HG02840 (cell line): ENCODE measurements at regions not wholly inside any gene's neighbourhood (a gene's known extent, or its start where the extent isn't known, plus 50 kb on each side); places are given as distances from the start of the nearest gene placed in this dataset.

ENCODE experiments used
- ATAC-seq: cut with Tn5 transposase; IDR thresholded peaks from one replicate; pipeline ENCODE4 v1.9.1; 2021; ENCODE audit warnings: mild to moderate bottlenecking, moderate library complexity, moderate number of reproducible peaks; ENCODE audit not compliant: unreplicated experiment, low FRiP score

DNA sequence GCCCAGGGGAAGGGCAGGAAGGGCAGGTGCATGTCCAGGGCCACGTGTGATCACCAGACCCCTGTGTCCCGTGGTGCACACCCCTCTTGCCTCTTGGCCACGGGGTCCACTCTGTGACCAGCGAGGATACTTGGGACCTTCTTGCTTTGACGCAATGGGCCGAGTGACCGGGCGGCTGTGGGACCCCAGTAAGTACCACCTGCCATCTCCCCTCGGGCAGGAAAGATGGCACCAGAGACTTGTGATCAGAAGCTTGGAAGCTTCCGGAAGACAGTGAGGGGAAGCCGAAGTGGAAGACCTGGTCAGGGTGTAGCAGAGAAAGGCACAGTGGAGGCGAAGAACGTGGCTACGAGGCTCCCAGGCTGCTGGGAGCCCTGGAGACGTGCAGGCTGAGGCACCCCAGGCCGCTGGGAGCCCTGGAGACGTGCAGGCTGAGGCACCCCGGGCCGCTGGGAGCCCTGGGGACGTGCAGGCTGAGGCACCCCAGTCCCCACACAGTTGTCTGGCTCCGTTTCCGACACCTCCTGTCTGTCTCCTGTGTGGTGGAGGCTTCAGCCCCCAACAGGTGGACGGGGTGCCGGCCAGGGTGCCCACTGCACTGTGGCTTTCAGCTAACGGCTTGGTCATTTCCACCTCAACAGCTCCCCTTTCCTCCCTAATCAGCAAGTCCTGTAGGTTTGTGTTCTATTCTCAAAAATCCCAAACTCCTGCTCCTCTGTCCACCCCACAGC, 663.5 kb downstream of the BRD1 start:
- ATAC-seq, result no peak

- ATAC-seq, result no peak
Observed at GRCh38 chr22:49163258-49163959, 664.3 kb downstream of the BRD1 start.

DNA sequence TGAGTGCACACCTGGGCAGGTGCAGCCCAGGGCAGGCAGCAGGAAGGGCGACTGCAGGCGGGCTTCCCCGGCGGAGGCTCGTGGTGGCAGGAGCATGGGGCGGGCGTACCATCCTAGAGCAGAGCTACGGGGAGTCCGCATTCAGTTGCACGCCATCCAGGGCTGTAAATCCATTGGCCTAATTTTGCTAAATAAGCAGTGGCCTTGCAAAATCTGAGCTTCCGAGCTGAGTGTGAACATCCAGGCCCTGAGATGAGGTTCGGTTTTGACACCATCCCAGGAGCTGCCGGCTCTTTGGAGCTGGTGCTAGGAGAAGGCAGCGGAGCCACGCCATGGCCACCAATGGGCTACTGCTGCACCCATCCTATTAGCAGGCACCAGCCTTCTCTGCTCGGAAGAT, 664.8 kb downstream of the BRD1 start:
- ATAC-seq, result no peak

GRCh38 chr22:49161002-49161850, 666.4 kb downstream of the BRD1 start:
- no peak for ATAC-seq

- ATAC-seq, result no peak
Observed at GRCh38 chr22:49160261-49161001, 667.2 kb downstream of the BRD1 start.

GRCh38 chr22:49159711-49160110, 668.0 kb downstream of the BRD1 start:
- no peak for ATAC-seq

DNA sequence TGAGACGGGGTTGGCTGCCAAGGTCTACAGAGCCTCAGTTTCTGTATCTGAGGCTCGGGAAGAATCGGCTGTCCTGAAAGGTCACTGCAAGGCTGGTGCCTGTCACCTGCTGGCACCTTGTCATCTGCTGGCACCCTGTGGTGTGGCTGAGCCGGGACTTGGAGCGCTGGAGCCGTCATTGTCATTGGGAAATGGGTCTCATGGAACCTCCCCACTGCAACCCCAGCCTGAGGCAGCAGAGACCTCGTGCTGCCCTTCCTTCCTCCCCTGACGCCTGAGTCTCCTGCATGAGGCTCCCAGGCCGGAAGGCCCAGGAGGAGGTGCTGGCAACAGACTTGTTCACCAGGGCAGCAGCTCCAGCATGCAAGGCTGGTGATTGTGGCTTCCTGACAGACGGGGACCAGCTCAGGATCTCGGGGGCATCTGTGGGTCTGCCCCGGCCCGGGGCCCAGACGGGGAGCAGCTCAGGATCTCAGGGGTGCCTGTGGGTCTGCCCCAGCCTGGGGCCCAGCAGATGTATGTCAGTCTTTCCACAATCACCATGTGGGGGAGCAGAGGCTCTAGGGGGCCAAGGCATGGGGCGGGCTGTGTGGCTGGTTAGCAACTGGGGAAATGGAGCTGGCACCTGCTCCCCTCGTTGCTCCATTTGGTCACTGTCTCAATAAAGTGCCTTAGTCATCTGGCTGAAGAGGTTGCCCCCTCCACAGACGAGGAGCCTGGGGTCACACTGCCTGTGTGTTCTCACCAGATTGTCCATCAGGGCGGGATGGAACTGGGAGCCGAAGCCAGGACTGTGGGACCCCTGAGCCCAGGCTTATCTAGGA, 668.7 kb downstream of the BRD1 start:
- ATAC-seq, result no peak

DNA sequence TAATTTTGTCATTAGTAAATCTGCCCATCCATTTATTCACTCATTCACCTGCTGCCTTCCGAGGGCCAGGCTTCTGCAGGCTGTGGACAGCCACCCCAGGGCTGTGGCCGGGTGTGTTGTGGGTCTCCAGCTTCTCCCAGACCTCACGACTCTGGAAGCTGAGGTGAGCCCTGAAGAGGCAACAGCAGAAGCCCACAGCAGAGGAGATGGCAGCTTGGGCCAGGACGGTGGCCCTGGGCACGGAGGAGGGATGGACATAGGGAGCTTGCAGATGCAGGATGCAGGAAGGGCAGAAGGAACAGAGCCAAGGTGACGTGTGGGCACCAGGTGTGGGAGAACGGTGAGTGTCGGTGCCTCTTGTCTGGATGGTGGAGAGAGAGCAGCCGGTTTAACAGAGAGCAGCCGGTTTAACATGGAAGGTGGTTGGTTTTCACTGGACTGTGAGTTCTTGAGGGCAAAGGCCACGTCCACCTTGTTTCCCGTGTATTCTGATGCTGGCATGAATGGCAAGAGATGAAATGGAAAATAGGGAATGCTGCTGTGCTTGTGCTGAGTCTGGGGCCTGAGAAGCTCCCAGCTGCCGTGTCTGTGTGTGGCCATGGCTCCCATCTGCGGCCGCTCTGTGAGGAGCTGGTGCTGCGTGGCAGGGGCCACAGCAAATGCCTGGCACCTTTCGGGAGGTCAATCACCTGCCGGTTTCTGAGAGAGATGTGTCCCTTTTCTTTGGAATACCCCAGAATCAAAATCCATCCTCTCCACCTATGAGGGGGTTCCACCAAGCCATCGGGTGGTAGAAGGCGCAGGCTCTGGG, 669.9 kb downstream of the BRD1 start:
- no peak for ATAC-seq

DNA sequence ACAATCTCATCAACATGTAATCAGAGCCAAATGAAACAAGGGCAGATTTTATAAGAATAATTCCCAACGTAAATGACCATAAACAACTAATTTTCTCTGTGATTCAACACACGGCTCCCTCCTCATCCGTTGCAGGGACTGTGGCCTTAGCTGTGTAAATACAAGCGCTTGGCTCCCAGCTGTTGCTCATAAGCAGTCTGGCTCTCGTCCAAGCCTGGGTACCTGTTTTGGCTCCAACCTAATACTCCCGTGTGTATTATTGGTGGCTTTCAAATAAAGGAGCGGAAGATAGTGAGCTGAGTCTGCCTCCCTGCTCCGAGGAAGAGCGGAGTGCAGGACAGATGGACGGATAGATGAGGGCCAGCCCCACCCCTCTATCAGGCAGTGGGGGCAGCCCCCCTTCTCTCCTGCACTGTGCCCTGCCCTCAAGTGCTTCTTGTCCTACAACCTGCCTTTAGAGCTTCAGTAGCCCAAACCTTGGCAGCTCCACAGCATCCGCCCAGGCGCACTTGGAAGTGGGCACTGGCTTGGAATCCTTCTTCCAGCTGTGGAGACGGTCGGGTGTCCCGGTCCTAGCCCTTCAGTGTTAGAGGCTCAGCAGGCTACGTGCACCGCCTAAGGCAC, 670.9 kb downstream of the BRD1 start:
- no peak for ATAC-seq

DNA sequence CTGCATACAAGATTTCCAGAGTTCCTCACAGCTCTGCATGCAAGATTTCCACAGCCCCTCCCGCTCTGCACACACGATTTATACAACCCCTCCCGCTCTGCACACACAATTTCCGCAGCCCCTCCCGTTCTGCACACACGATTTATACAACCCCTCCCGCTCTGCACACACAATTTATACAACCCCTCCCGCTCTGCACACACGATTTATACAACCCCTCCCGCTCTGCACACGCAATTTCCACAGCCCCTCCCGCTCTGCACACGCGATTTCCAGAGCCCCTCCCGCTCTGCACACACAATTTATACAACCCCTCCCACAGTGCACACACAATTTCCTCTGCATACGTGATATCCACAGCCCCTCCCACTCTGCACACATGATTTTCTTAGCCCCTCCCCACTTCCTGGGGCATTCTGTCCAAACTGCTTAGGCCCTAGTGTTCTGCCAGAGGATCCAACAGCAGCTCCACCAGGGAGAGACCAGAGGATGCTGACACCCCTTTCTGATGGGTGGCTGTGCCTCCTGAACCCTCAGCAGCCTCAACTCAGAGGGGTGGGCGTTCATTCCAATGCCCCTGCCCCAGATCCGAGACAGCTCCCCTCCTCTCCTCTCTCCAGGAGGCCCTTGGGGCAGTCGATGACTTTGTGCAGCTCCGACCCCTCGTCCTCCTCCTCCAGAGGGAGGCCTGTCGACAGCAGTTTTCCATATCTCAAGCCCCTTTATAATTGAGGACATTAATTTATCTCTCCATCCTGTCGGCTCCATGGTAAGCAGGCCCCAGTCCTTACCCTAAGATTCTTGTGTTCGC, 671.7 kb downstream of the BRD1 start:
- no peak for ATAC-seq

GRCh38 chr22:49155039-49155769, 672.5 kb downstream of the BRD1 start:
- ATAC-seq, result no peak

DNA sequence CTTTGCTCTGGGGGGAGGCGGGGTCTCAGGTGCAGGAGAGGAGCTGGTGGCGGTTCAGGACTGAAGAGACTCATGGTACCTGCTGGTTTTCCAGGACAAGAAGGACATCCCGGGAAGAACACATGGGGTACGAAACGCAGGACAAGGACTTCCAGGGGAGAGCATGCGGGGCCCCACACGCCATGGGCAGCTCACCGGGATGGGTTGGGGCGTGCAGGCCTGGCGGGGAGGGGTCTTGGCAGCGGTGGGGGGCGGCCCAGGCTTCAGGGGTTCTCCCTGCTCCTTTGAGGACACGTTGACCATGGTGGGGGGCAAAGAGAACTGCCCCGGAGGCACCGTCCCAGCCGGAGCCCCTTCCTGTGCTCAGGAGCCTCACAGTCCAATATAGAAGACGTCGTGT, 673.2 kb downstream of the BRD1 start:
- no peak for ATAC-seq

DNA sequence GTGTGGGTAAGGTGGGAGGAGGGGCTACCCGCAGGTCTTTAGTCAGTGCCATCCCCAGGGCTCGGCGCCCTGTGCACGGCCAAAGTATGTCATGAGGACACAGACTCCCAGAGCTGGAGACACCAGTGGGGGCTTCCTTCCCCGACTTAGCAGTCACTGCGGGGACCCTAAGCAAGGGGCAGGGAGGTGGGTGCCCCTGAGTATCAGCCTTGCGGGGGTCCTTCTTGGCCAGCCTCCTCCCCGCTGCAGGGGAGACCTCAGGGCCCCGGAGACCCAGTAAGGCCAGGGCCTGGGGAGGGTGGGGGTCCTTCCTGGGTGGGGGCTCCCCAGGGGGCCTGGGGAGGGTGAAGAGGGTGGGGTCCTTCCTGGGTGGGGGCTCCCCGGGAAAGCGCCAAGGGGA, 673.8 kb downstream of the BRD1 start:
- no peak for ATAC-seq

DNA sequence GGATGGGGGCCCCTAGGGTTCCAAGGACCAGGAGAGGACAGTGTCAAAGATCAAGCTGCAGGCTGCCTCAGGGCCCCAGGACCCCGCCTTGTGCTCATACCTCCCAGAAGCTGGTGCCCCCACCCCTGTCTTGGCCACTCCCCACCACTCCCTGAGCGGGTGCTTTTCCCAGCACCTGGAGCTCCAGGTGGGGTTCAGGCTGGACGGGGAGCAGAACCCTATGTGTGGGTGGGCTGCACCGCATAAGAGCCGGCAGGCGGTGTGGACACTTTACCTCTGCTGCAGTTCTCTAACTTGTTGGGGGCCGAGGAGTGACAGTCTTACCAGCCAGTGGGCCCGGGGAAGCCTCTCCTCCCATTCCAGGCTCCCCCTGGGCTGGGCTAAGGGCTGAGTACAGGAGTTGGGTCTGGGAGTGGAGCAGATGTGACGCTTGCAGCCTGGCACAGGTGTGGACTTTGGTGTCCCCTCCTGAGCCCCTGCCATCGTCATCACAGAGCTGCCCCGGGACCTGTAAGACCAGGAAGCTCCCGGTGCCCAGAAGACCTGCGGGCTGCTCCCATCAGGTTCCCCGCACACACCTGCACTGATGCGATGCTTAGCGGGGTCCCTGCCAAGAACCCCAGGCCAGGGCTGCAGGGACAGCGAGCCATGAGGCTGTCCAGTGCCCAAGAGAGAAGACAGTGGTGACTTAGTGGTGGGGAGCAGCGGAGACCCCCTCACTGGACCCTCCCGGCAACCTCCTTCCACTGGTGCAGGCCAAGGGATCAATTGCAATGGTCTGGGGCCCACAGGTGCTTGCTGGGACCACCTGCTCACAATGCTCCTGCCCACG, 674.5 kb downstream of the BRD1 start:
- ATAC-seq, result no peak

- no peak for ATAC-seq
Observed at GRCh38 chr22:49152127-49152938, 675.3 kb downstream of the BRD1 start.
